Panc1 (cell line): ENCODE measurements at regions not wholly inside any gene's neighbourhood (a gene's known extent, or its start where the extent isn't known, plus 50 kb on each side); places are given as distances from the start of the nearest gene placed in this dataset.

Experiments used
- POLR2AphosphoS5 ChIP-seq: IDR thresholded peaks from 2 replicates; pipeline ENCODE4 v1.6.1; 2012; ENCODE audit warnings: mild to moderate bottlenecking, low read depth, low read length, moderate library complexity
- SIN3A ChIP-seq: IDR thresholded peaks from 2 replicates; pipeline ENCODE4 v1.6.1; 2012; ENCODE audit warnings: low read depth, mild to moderate bottlenecking, low read length, moderate library complexity, borderline replicate concordance; ENCODE audit not compliant: insufficient read depth
- TCF7L2 ChIP-seq: IDR thresholded peaks from 2 replicates; pipeline ENCODE4 v1.6.1; 2011; ENCODE audit warnings: mild to moderate bottlenecking, low read depth, low read length, inconsistent platforms
- TF ChIP-seq, protein P1 (sequence below): fragments of 450-650 bp; IDR thresholded peaks from 2 replicates; pipeline ENCODE4 v1.5.1; 2017; ENCODE audit warnings: mild to moderate bottlenecking
- TF ChIP-seq, protein P2 (sequence below), 2 experiments: IDR thresholded peaks; 2 replicates each; pipeline ENCODE4 v1.6.1; 2011 to 2012; ENCODE audit warnings: low read depth in 2 of 2, control low read depth in 1 of 2, low read length in 1 of 2, mild to moderate bottlenecking in 1 of 2, moderate library complexity in 1 of 2; ENCODE audit not compliant: insufficient read depth in 1 of 2

DNA sequence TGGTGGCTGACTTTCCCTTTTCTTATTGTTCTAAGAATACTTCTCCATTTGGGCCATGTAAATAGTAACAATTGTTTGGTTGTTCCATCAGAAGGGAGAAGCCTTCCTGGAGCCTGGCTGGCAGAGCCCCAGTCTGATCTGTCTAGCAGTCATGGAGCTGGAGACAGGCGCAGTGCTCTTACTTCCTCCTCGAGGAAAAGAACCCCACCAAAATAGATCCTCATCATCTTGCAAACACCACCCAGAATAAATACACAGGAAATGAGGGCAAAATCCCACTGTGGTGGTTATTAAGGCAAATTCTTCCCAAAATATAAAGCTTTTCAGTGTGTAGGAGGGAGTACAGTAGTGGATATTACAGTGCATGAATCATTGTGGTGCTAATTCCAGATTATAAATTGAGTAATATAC, 195.1 kb upstream of the SGK1 start:
- TF ChIP-seq, protein P1, sequence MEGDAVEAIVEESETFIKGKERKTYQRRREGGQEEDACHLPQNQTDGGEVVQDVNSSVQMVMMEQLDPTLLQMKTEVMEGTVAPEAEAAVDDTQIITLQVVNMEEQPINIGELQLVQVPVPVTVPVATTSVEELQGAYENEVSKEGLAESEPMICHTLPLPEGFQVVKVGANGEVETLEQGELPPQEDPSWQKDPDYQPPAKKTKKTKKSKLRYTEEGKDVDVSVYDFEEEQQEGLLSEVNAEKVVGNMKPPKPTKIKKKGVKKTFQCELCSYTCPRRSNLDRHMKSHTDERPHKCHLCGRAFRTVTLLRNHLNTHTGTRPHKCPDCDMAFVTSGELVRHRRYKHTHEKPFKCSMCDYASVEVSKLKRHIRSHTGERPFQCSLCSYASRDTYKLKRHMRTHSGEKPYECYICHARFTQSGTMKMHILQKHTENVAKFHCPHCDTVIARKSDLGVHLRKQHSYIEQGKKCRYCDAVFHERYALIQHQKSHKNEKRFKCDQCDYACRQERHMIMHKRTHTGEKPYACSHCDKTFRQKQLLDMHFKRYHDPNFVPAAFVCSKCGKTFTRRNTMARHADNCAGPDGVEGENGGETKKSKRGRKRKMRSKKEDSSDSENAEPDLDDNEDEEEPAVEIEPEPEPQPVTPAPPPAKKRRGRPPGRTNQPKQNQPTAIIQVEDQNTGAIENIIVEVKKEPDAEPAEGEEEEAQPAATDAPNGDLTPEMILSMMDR = no peak
- TF ChIP-seq POLR2AphosphoS5 (no peak), SIN3A (no peak), TCF7L2 (no peak)
- TF ChIP-seq, protein P2, sequence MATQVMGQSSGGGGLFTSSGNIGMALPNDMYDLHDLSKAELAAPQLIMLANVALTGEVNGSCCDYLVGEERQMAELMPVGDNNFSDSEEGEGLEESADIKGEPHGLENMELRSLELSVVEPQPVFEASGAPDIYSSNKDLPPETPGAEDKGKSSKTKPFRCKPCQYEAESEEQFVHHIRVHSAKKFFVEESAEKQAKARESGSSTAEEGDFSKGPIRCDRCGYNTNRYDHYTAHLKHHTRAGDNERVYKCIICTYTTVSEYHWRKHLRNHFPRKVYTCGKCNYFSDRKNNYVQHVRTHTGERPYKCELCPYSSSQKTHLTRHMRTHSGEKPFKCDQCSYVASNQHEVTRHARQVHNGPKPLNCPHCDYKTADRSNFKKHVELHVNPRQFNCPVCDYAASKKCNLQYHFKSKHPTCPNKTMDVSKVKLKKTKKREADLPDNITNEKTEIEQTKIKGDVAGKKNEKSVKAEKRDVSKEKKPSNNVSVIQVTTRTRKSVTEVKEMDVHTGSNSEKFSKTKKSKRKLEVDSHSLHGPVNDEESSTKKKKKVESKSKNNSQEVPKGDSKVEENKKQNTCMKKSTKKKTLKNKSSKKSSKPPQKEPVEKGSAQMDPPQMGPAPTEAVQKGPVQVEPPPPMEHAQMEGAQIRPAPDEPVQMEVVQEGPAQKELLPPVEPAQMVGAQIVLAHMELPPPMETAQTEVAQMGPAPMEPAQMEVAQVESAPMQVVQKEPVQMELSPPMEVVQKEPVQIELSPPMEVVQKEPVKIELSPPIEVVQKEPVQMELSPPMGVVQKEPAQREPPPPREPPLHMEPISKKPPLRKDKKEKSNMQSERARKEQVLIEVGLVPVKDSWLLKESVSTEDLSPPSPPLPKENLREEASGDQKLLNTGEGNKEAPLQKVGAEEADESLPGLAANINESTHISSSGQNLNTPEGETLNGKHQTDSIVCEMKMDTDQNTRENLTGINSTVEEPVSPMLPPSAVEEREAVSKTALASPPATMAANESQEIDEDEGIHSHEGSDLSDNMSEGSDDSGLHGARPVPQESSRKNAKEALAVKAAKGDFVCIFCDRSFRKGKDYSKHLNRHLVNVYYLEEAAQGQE (IDR thresholded peaks at IDR 0.05; ENCODE audit: insufficient read depth in 1 of 2, low read depth in 2 of 2, low read length in 1 of 2) = no peak
